C4-2B (cell line): ENCODE measurements at regions not wholly inside any gene's neighbourhood (a gene's known extent, or its start where the extent isn't known, plus 50 kb on each side); places are given as distances from the start of the nearest gene placed in this dataset.

Experiments
- ZFX ChIP-seq: fragments of 450-650 bp; IDR thresholded peaks from 2 replicates; pipeline ENCODE4 v1.6.1; 2017
- TF ChIP-seq, protein P1 (sequence below): fragments of 450-650 bp; conservative IDR thresholded peaks from 2 replicates; pipeline ENCODE4 v1.5.1; 2017; ENCODE audit warnings: mild to moderate bottlenecking

GRCh38 chr15:70358871-70359647 lies 261.3 kb upstream of the TLE3 start:
- TF ChIP-seq, protein P1, sequence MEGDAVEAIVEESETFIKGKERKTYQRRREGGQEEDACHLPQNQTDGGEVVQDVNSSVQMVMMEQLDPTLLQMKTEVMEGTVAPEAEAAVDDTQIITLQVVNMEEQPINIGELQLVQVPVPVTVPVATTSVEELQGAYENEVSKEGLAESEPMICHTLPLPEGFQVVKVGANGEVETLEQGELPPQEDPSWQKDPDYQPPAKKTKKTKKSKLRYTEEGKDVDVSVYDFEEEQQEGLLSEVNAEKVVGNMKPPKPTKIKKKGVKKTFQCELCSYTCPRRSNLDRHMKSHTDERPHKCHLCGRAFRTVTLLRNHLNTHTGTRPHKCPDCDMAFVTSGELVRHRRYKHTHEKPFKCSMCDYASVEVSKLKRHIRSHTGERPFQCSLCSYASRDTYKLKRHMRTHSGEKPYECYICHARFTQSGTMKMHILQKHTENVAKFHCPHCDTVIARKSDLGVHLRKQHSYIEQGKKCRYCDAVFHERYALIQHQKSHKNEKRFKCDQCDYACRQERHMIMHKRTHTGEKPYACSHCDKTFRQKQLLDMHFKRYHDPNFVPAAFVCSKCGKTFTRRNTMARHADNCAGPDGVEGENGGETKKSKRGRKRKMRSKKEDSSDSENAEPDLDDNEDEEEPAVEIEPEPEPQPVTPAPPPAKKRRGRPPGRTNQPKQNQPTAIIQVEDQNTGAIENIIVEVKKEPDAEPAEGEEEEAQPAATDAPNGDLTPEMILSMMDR: no peak
- TF ChIP-seq ZFX: no peak
